H54 (cell line): ENCODE measurements at regions not wholly inside any gene's neighbourhood (a gene's known extent, or its start where the extent isn't known, plus 50 kb on each side); places are given as distances from the start of the nearest gene placed in this dataset.

Experiments
- DNase-seq: peaks from one replicate; pipeline ENCODE4 v3.0.0; 2011; ENCODE audit warnings: low spot score, mixed read lengths; ENCODE audit not compliant: insufficient read length
- FAIRE-seq: peaks from 3 replicates; lab custom pipeline; 2011; peaks lifted over from hg19 to GRCh38; lab: Jason Lieb, UNC
- POLR2A ChIP-seq: IDR thresholded peaks from 2 replicates; pipeline ENCODE4 v1.6.1; 2011; ENCODE audit warnings: low read depth, mild to moderate bottlenecking, low read length

- no peak for FAIRE-seq
- DNase-seq, result no peak
- TF ChIP-seq POLR2A, result no peak
Measured at GRCh38 chr5:2986301-2986700, 234.8 kb upstream of the IRX2 start.

- DNase-seq, result no peak
- TF ChIP-seq POLR2A, result no peak
- FAIRE-seq, result no peak
Measured at GRCh38 chr5:2985718-2986117, 234.2 kb upstream of the IRX2 start.

GRCh38 chr5:2983583-2984300 lies 232.3 kb upstream of the IRX2 start:
- DNase-seq (no peak), FAIRE-seq (no peak)
- no peak for TF ChIP-seq POLR2A

GRCh38 chr5:2981652-2982051 lies 230.2 kb upstream of the IRX2 start:
- DNase-seq (no peak), FAIRE-seq (no peak)
- no peak for TF ChIP-seq POLR2A

GRCh38 chr5:2981035-2981434 lies 229.6 kb upstream of the IRX2 start:
- TF ChIP-seq POLR2A, result no peak
- FAIRE-seq (no peak), DNase-seq (no peak)

- FAIRE-seq (no peak), DNase-seq (no peak)
- TF ChIP-seq POLR2A, result no peak
Measured at GRCh38 chr5:2960294-2960693, 208.8 kb upstream of the IRX2 start.

- TF ChIP-seq POLR2A, result no peak
- DNase-seq (no peak), FAIRE-seq (no peak)
Measured at GRCh38 chr5:2958976-2959375, 207.5 kb upstream of the IRX2 start.

GRCh38 chr5:2948875-2949274 lies 197.4 kb upstream of the IRX2 start:
- TF ChIP-seq POLR2A, result no peak
- FAIRE-seq, result no peak
- no peak for DNase-seq

- FAIRE-seq (no peak), DNase-seq (no peak)
- TF ChIP-seq POLR2A, result no peak
Measured at GRCh38 chr5:2946315-2946714, 194.8 kb upstream of the IRX2 start.

GRCh38 chr5:2936413-2936812 lies 184.9 kb upstream of the IRX2 start:
- no peak for DNase-seq
- FAIRE-seq, result no peak
- no peak for TF ChIP-seq POLR2A

GRCh38 chr5:2929779-2930178 lies 178.3 kb upstream of the IRX2 start:
- FAIRE-seq (no peak), DNase-seq (no peak)
- no peak for TF ChIP-seq POLR2A

- FAIRE-seq (no peak), DNase-seq (no peak)
- no peak for TF ChIP-seq POLR2A
Measured at GRCh38 chr5:2921651-2922050, 170.2 kb upstream of the IRX2 start.

- FAIRE-seq, result no peak
- DNase-seq, result no peak
- no peak for TF ChIP-seq POLR2A
Measured at GRCh38 chr5:2921176-2921575, 169.7 kb upstream of the IRX2 start.

- TF ChIP-seq POLR2A, result no peak
- DNase-seq (no peak), FAIRE-seq (no peak)
Measured at GRCh38 chr5:2920312-2920711, 168.8 kb upstream of the IRX2 start.

- FAIRE-seq (no peak), DNase-seq (no peak)
- no peak for TF ChIP-seq POLR2A
Measured at GRCh38 chr5:2919310-2920018, 168.0 kb upstream of the IRX2 start.
